ENCODE measurements at regions not wholly inside any gene's neighbourhood (a gene's known extent, or its start where the extent isn't known, plus 50 kb on each side); places are given as distances from the start of the nearest gene placed in this dataset.
"Not testable (repeated sequence)": the region's sequence is repeated elsewhere in the genome, so short reads cannot be mapped to it uniquely, and the experiment has no call there.

- Histone ChIP-seq H3K9me3 (ENCODE audit: low read length) (no peaks in the 10 kb centered on the region), H3K36me3 (ENCODE audit: insufficient read depth, low read length) (no peaks in the 10 kb centered on the region), H3K4me1 (ENCODE audit: insufficient read depth, low read length) (no peaks in the 10 kb centered on the region), H3K27ac (ENCODE audit: low read depth, low read length) (no peak overlapping the region), H3K4me3 (ENCODE audit: low read length) (no peak overlapping the region), H3K27me3 (ENCODE audit: insufficient read depth, low read length, poor library complexity, severe bottlenecking) (no peaks in the 10 kb centered on the region)
- H3K4me1 Mint-ChIP-seq: no peaks in the 10 kb centered on the region
- H3K27me3 Mint-ChIP-seq: no peaks in the 10 kb centered on the region
- CTCF ChIA-PET: no interaction called here
- peaks cover 0 to 25% (median 9%) of the 10 kb centered on the region in 5 donors for H3K9me3 Mint-ChIP-seq
- POLR2A ChIA-PET: no interaction called here
- no peaks in the 10 kb centered on the region for H3K36me3 Mint-ChIP-seq
- H3K27ac Mint-ChIP-seq: no peak overlapping the region
- DNase-seq: no peak
- H3K4me3 Mint-ChIP-seq: no peak overlapping the region
Observed at GRCh38 chr21:20266441-20266710, 731.8 kb upstream of the NCAM2 start.

- H3K9me3 ChIP-seq (ENCODE audit: low read length): no peaks in the 10 kb centered on the region
- H3K36me3 ChIP-seq (ENCODE audit: insufficient read depth, low read length): no peaks in the 10 kb centered on the region
- H3K27ac ChIP-seq (ENCODE audit: low read depth, low read length): no peak overlapping the region
- H3K27ac Mint-ChIP-seq: no peak overlapping the region
- peaks cover 0 to 36% (median 10%) of the 10 kb centered on the region in 5 donors for H3K9me3 Mint-ChIP-seq
- DNase-seq: no peak
- no peak overlapping the region for H3K4me3 ChIP-seq (ENCODE audit: low read length)
- H3K4me1 Mint-ChIP-seq: no peaks in the 10 kb centered on the region
- H3K4me1 ChIP-seq (ENCODE audit: insufficient read depth, low read length): no peaks in the 10 kb centered on the region
- CTCF ChIA-PET: no interaction called here
- H3K27me3 ChIP-seq (ENCODE audit: insufficient read depth, low read length, poor library complexity, severe bottlenecking): no peaks in the 10 kb centered on the region
- POLR2A ChIA-PET: no interaction called here
- H3K36me3 Mint-ChIP-seq: no peaks in the 10 kb centered on the region
- no peaks in the 10 kb centered on the region for H3K27me3 Mint-ChIP-seq
- no peak overlapping the region for H3K4me3 Mint-ChIP-seq
Observed at GRCh38 chr21:20270365-20271055, 727.7 kb upstream of the NCAM2 start.

- no peaks in the 10 kb centered on the region for H3K36me3 ChIP-seq (ENCODE audit: insufficient read depth, low read length)
- no peaks in the 10 kb centered on the region for H3K4me1 ChIP-seq (ENCODE audit: insufficient read depth, low read length)
- H3K27ac Mint-ChIP-seq: no peak overlapping the region
- no peak for DNase-seq
- peaks cover 0 to 26% (median 10%) of the 10 kb centered on the region in 5 donors for H3K9me3 Mint-ChIP-seq
- CTCF ChIA-PET: no interaction called here
- H3K9me3 ChIP-seq (ENCODE audit: low read length): no peaks in the 10 kb centered on the region
- no peak overlapping the region for H3K27ac ChIP-seq (ENCODE audit: low read depth, low read length)
- H3K4me3 Mint-ChIP-seq: no peak overlapping the region
- POLR2A ChIA-PET: no interaction called here
- no peaks in the 10 kb centered on the region for H3K27me3 ChIP-seq (ENCODE audit: insufficient read depth, low read length, poor library complexity, severe bottlenecking)
- H3K36me3 Mint-ChIP-seq: no peaks in the 10 kb centered on the region
- H3K4me3 ChIP-seq (ENCODE audit: low read length): no peak overlapping the region
- no peaks in the 10 kb centered on the region for H3K4me1 Mint-ChIP-seq
- no peaks in the 10 kb centered on the region for H3K27me3 Mint-ChIP-seq
Observed at GRCh38 chr21:20272791-20273362, 725.3 kb upstream of the NCAM2 start.

GRCh38 chr21:20276377-20276776 lies 721.8 kb upstream of the NCAM2 start:
- Mint-ChIP-seq H3K27ac (no peak overlapping the region), H3K27me3 (peaks cover 0 to 1% of the 10 kb centered on the region in 2 donors), H3K9me3 (peaks cover 0 to 27% (median 8%) of the 10 kb centered on the region in 5 donors), H3K4me1 (no peaks in the 10 kb centered on the region), H3K4me3 (no peak overlapping the region), H3K36me3 (no peaks in the 10 kb centered on the region)
- Histone ChIP-seq H3K4me3 (ENCODE audit: low read length) (no peak overlapping the region), H3K27me3 (ENCODE audit: insufficient read depth, low read length, poor library complexity, severe bottlenecking) (no peaks in the 10 kb centered on the region), H3K9me3 (ENCODE audit: low read length) (no peaks in the 10 kb centered on the region), H3K4me1 (ENCODE audit: insufficient read depth, low read length) (no peaks in the 10 kb centered on the region), H3K27ac (ENCODE audit: low read depth, low read length) (no peak overlapping the region), H3K36me3 (ENCODE audit: insufficient read depth, low read length) (no peaks in the 10 kb centered on the region)
- no peak for DNase-seq
- ChIA-PET POLR2A (no interaction called here), CTCF (no interaction called here)

DNA sequence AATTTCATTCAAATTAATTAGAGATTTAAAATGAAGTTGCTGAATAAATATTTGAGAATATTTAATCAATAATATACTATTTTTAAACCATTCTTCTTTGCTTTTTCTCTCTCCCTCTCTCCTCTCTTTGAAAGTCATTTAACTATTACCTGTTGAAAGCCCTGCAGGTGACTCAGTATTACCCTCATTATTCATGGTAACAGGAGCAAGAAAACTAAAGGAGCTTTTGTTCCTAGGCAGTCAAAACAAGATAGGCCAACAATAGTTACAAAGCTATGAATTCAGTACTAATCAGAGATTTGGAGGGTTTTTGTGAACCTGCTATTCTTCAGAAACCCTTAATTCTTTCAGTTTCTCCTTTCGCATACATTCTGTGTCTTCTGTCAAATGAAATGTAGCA lies 721.3 kb upstream of the NCAM2 start:
- Histone ChIP-seq H3K27ac (ENCODE audit: low read depth, low read length) (no peak overlapping the region), H3K27me3 (ENCODE audit: insufficient read depth, low read length, poor library complexity, severe bottlenecking) (no peaks in the 10 kb centered on the region), H3K4me3 (ENCODE audit: low read length) (no peak overlapping the region), H3K36me3 (ENCODE audit: insufficient read depth, low read length) (no peaks in the 10 kb centered on the region), H3K9me3 (ENCODE audit: low read length) (no peaks in the 10 kb centered on the region), H3K4me1 (ENCODE audit: insufficient read depth, low read length) (no peaks in the 10 kb centered on the region)
- peaks cover 0 to 23% (median 7%) of the 10 kb centered on the region in 5 donors for H3K9me3 Mint-ChIP-seq
- ChIA-PET POLR2A (no interaction called here), CTCF (no interaction called here)
- H3K27ac Mint-ChIP-seq: no peak overlapping the region
- peaks cover 0 to 1% of the 10 kb centered on the region in 2 donors for H3K27me3 Mint-ChIP-seq
- no peak overlapping the region for H3K4me3 Mint-ChIP-seq
- DNase-seq: no peak
- no peaks in the 10 kb centered on the region for H3K36me3 Mint-ChIP-seq
- no peaks in the 10 kb centered on the region for H3K4me1 Mint-ChIP-seq

GRCh38 chr21:20283836-20284235 lies 714.4 kb upstream of the NCAM2 start:
- Mint-ChIP-seq H3K27ac (no peak overlapping the region), H3K9me3 (peaks cover 2 to 14% (median 5%) of the 10 kb centered on the region in 5 donors), H3K4me1 (no peaks in the 10 kb centered on the region), H3K4me3 (no peak overlapping the region), H3K36me3 (no peaks in the 10 kb centered on the region), H3K27me3 (peaks cover 0 to 1% of the 10 kb centered on the region in 2 donors)
- Histone ChIP-seq H3K27ac (ENCODE audit: low read depth, low read length) (no peak overlapping the region), H3K4me3 (ENCODE audit: low read length) (no peak overlapping the region), H3K4me1 (ENCODE audit: insufficient read depth, low read length) (no peaks in the 10 kb centered on the region), H3K9me3 (ENCODE audit: low read length) (no peaks in the 10 kb centered on the region), H3K36me3 (ENCODE audit: insufficient read depth, low read length) (no peaks in the 10 kb centered on the region), H3K27me3 (ENCODE audit: insufficient read depth, low read length, poor library complexity, severe bottlenecking) (no peaks in the 10 kb centered on the region)
- ChIA-PET CTCF (no interaction called here), POLR2A (no interaction called here)
- DNase-seq: no peak

- Mint-ChIP-seq H3K27me3 (no peaks in the 10 kb centered on the region), H3K9me3 (peaks cover 3 to 13% (median 4%) of the 10 kb centered on the region in 5 donors), H3K4me3 (no peak overlapping the region), H3K27ac (peak overlapping the region in 1 of 8 donors; percentile 50), H3K4me1 (peaks cover 0 to 4% (median 0%) of the 10 kb centered on the region in 3 donors), H3K36me3 (no peaks in the 10 kb centered on the region)
- no peak overlapping the region for H3K4me3 ChIP-seq (ENCODE audit: low read length)
- no peaks in the 10 kb centered on the region for H3K27me3 ChIP-seq (ENCODE audit: insufficient read depth, low read length, poor library complexity, severe bottlenecking)
- no peaks in the 10 kb centered on the region for H3K4me1 ChIP-seq (ENCODE audit: insufficient read depth, low read length)
- no peak for DNase-seq
- no peak overlapping the region for H3K27ac ChIP-seq (ENCODE audit: low read depth, low read length)
- POLR2A ChIA-PET: no interaction called here
- no peaks in the 10 kb centered on the region for H3K9me3 ChIP-seq (ENCODE audit: low read length)
- CTCF ChIA-PET: no interaction called here
- H3K36me3 ChIP-seq (ENCODE audit: insufficient read depth, low read length): no peaks in the 10 kb centered on the region
Observed at GRCh38 chr21:20292280-20292679, 705.9 kb upstream of the NCAM2 start.

GRCh38 chr21:20292854-20293253 lies 705.4 kb upstream of the NCAM2 start:
- H3K27me3 Mint-ChIP-seq; H3K27ac ChIP-seq (ENCODE audit: low read depth, low read length); CTCF ChIA-PET; DNase-seq; H3K4me1 ChIP-seq (ENCODE audit: insufficient read depth, low read length); H3K4me1 Mint-ChIP-seq; H3K4me3 ChIP-seq (ENCODE audit: low read length); POLR2A ChIA-PET; H3K36me3 ChIP-seq (ENCODE audit: insufficient read depth, low read length); H3K27me3 ChIP-seq (ENCODE audit: insufficient read depth, low read length, poor library complexity, severe bottlenecking); H3K9me3 ChIP-seq (ENCODE audit: low read length); H3K36me3 Mint-ChIP-seq: not testable (repeated sequence)
- H3K27ac Mint-ChIP-seq: peak overlapping the region in 1 of 8 donors; percentile 50
- peak overlapping the region in 2 of 7 donors; percentile 39 to 58 for H3K4me3 Mint-ChIP-seq
- peaks cover 3 to 19% (median 4%) of the 10 kb centered on the region in 5 donors for H3K9me3 Mint-ChIP-seq
